GM23338 (cell line): ENCODE measurements at regions not wholly inside any gene's neighbourhood (a gene's known extent, or its start where the extent isn't known, plus 50 kb on each side); places are given as distances from the start of the nearest gene placed in this dataset.

Experiments used
- ATAC-seq: fragments of 200-7000 bp; cut with Tn5 transposase; 3 replicates; pipeline ENCODE4 v1.9.1; 2020
- DNase-seq: peaks from one replicate; pipeline ENCODE4 v3.0.0-alpha.2; 2015; ENCODE audit warnings: low spot score
- H2AFZ ChIP-seq: fragments of 200-600 bp; sonication (generic); 2 replicates; pipeline ENCODE4 v1.8.0; 2016; ENCODE audit warnings: antibody characterized with exemption, mild to moderate bottlenecking, moderate library complexity
- H3F3A ChIP-seq: fragments of 200-600 bp; sonication (generic); replicated peaks from 2 replicates; pipeline ENCODE4 v1.8.0; 2017; ENCODE audit warnings: antibody characterized with exemption, mixed run types, low read depth
- H3K27ac ChIP-seq: fragments of 200-600 bp; sonication (generic); 2 replicates; pipeline ENCODE4 v1.6.1; 2016; ENCODE audit warnings: low read depth
- H3K27me3 ChIP-seq: fragments of 200-600 bp; sonication (generic); 2 replicates; pipeline ENCODE4 v1.8.0; 2016; ENCODE audit warnings: mild to moderate bottlenecking, mixed run types, moderate library complexity; ENCODE audit not compliant: insufficient read depth
- H3K36me3 ChIP-seq: fragments of 200-600 bp; sonication (generic); 2 replicates; pipeline ENCODE4 v1.8.0; 2016; ENCODE audit warnings: mild to moderate bottlenecking; ENCODE audit not compliant: insufficient read depth
- H3K4me1 ChIP-seq: fragments of 200-600 bp; sonication (generic); 2 replicates; pipeline ENCODE4 v1.8.0; 2016; ENCODE audit warnings: mild to moderate bottlenecking, moderate library complexity; ENCODE audit not compliant: insufficient read depth
- H3K4me2 ChIP-seq: fragments of 200-600 bp; sonication (generic); 2 replicates; pipeline ENCODE4 v1.7.1; 2017; ENCODE audit warnings: mixed run types
- H3K4me3 ChIP-seq: fragments of 200-600 bp; sonication (generic); 2 replicates; pipeline ENCODE4 v1.6.1; 2016; ENCODE audit warnings: mixed run types
- H3K79me2 ChIP-seq: fragments of 200-600 bp; sonication (generic); replicated peaks from 2 replicates; pipeline ENCODE4 v1.8.0; 2017; ENCODE audit warnings: mild to moderate bottlenecking; ENCODE audit not compliant: insufficient read depth
- H3K9me2 ChIP-seq: fragments of 200-600 bp; sonication (generic); 2 replicates; pipeline ENCODE4 v1.8.0; 2017; ENCODE audit not compliant: insufficient read depth
- H4K20me1 ChIP-seq: fragments of 200-600 bp; sonication (generic); replicated peaks from 2 replicates; pipeline ENCODE4 v1.8.0; 2017; ENCODE audit warnings: mild to moderate bottlenecking; ENCODE audit not compliant: insufficient read depth
- H3K27ac Mint-ChIP-seq: 2 replicates; pipeline ENCODE4 v1.8.0; 2020; ENCODE audit warnings: inconsistent platforms, mild to moderate bottlenecking, moderate library complexity, mixed read lengths
- H3K27me3 Mint-ChIP-seq: 3 replicates; pipeline ENCODE4 v1.8.0; 2022; ENCODE audit warnings: low read depth, mild to moderate bottlenecking, moderate library complexity, mixed read lengths, inconsistent platforms; ENCODE audit not compliant: insufficient read depth, poor library complexity
- H3K36me3 Mint-ChIP-seq: 3 replicates; pipeline ENCODE4 v1.8.0; 2021; ENCODE audit warnings: low read depth, mild to moderate bottlenecking, inconsistent platforms, moderate library complexity, mixed read lengths
- H3K4me1 Mint-ChIP-seq: 3 replicates; pipeline ENCODE4 v1.8.0; 2020; ENCODE audit warnings: mild to moderate bottlenecking, inconsistent platforms, mixed read lengths
- H3K4me3 Mint-ChIP-seq: 3 replicates; pipeline ENCODE4 v1.8.0; 2021; ENCODE audit warnings: moderate library complexity, mild to moderate bottlenecking, inconsistent platforms, mixed read lengths
- H3K9me3 Mint-ChIP-seq: 3 replicates; pipeline ENCODE4 v1.8.0; 2020; ENCODE audit warnings: moderate library complexity, mild to moderate bottlenecking, inconsistent platforms, mixed read lengths
- CREB1 ChIP-seq: fragments of 250-450 bp; sonication (Bioruptor Pico); IDR thresholded peaks from 2 replicates; pipeline ENCODE4 v1.5.0; 2020; ENCODE audit warnings: low read depth, mild to moderate bottlenecking, moderate library complexity
- EZH2 ChIP-seq: fragments of 200-600 bp; sonication (generic); IDR thresholded peaks from one replicate; pipeline ENCODE4 v1.8.0; 2017; ENCODE audit warnings: antibody characterized with exemption, mild to moderate bottlenecking, low read depth; ENCODE audit not compliant: unreplicated experiment
- EZH2phosphoT487 ChIP-seq: fragments of 200-600 bp; sonication (generic); IDR thresholded peaks from one replicate; pipeline ENCODE4 v1.8.1; 2018; ENCODE audit warnings: antibody characterized with exemption; ENCODE audit not compliant: unreplicated experiment
- JUNB ChIP-seq: IDR thresholded peaks from one replicate; pipeline ENCODE4 v1.6.1; 2016; ENCODE audit warnings: antibody characterized with exemption; ENCODE audit not compliant: unreplicated experiment
- NANOG ChIP-seq: IDR thresholded peaks from 2 replicates; pipeline ENCODE4 v1.6.1; 2016; ENCODE audit warnings: antibody characterized with exemption, borderline replicate concordance
- POLR2AphosphoS5 ChIP-seq: IDR thresholded peaks from 2 replicates; pipeline ENCODE4 v1.6.1; 2016; ENCODE audit warnings: antibody characterized with exemption, low read depth
- REST ChIP-seq: IDR thresholded peaks from one replicate; pipeline ENCODE4 v1.6.1; 2018; ENCODE audit warnings: antibody characterized with exemption; ENCODE audit not compliant: unreplicated experiment
- STAT1 ChIP-seq: IDR thresholded peaks from one replicate; pipeline ENCODE4 v1.6.1; 2016; ENCODE audit warnings: antibody characterized with exemption; ENCODE audit not compliant: unreplicated experiment
- ZNF114 ChIP-seq: fragments of 250-450 bp; sonication (Bioruptor Pico); IDR thresholded peaks from 2 replicates; pipeline ENCODE4 v1.5.0; 2020; ENCODE audit warnings: mild to moderate bottlenecking, moderate library complexity
- ZNF331 ChIP-seq: fragments of 250-450 bp; sonication (Bioruptor Pico); IDR thresholded peaks from 2 replicates; pipeline ENCODE4 v1.5.0; 2020; ENCODE audit warnings: low read depth, mild to moderate bottlenecking, moderate library complexity
- ZNF462 ChIP-seq: fragments of 250-450 bp; sonication (Bioruptor Pico); IDR thresholded peaks from 2 replicates; pipeline ENCODE4 v1.5.0; 2020; ENCODE audit warnings: mild to moderate bottlenecking, moderate library complexity
- TF ChIP-seq, protein P1 (sequence below), 2 experiments: fragments of 200-600 bp in 1 of 2; sonication (generic) in 1 of 2; conservative IDR thresholded peaks; 2 replicates each; pipeline versions ENCODE4 v1.5.1 to v1.6.1; 2016 to 2017; ENCODE audit warnings: antibody characterized with exemption in 2 of 2, low read depth in 2 of 2, mild to moderate bottlenecking in 2 of 2, moderate library complexity in 1 of 2
- TF ChIP-seq, protein P2 (sequence below): IDR thresholded peaks from 2 replicates; pipeline ENCODE4 v1.6.1; 2016; ENCODE audit warnings: antibody characterized with exemption

DNA sequence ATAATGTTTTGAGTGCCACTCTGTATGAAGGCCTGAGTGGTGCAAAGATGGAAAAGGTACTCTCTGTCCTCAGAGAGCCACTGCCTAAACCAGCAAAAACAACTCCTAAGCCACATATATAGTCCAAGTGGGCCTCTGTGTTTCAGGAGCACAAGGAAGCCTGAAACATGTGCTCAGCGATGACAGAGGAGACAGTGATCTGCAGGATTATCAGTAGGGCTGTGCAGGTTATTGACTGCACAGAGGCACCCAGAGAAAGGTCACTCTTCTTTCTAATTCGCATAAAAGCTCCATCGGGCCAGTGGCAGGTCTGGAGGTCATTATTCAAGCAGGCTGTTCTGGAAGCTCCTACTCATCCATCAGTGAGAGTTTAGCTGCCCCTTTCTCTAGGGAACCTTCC lies 361.9 kb downstream of the BCL11B start:
- Histone ChIP-seq H3K79me2 (no peaks in the 10 kb centered on the region), H3K27ac (no peak overlapping the region), H2AFZ (no peak overlapping the region), H3F3A (no peaks in the 10 kb centered on the region), H3K27me3 (no peaks in the 10 kb centered on the region), H3K4me2 (no peak overlapping the region), H3K4me3 (no peak overlapping the region), H3K36me3 (no peaks in the 10 kb centered on the region), H4K20me1 (no peaks in the 10 kb centered on the region), H3K4me1 (peaks cover 16% of the 10 kb centered on the region), H3K9me2 (no peaks in the 10 kb centered on the region)
- DNase-seq (no peak), ATAC-seq (no peak)
- peaks cover 2% of the 10 kb centered on the region for H3K27me3 Mint-ChIP-seq
- H3K27ac Mint-ChIP-seq = no peak overlapping the region
- H3K9me3 Mint-ChIP-seq = no peaks in the 10 kb centered on the region
- TF ChIP-seq JUNB (no peak), POLR2AphosphoS5 (no peak), EZH2 (no peak), CREB1 (CRISPR knock-in tag) (no peak), STAT1 (no peak), ZNF462 (CRISPR knock-in tag) (no peak), ZNF114 (no peak), ZNF331 (no peak), EZH2phosphoT487 (no peak), NANOG (no peak), REST (no peak)
- TF ChIP-seq, protein P1, sequence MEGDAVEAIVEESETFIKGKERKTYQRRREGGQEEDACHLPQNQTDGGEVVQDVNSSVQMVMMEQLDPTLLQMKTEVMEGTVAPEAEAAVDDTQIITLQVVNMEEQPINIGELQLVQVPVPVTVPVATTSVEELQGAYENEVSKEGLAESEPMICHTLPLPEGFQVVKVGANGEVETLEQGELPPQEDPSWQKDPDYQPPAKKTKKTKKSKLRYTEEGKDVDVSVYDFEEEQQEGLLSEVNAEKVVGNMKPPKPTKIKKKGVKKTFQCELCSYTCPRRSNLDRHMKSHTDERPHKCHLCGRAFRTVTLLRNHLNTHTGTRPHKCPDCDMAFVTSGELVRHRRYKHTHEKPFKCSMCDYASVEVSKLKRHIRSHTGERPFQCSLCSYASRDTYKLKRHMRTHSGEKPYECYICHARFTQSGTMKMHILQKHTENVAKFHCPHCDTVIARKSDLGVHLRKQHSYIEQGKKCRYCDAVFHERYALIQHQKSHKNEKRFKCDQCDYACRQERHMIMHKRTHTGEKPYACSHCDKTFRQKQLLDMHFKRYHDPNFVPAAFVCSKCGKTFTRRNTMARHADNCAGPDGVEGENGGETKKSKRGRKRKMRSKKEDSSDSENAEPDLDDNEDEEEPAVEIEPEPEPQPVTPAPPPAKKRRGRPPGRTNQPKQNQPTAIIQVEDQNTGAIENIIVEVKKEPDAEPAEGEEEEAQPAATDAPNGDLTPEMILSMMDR (conservative IDR thresholded peaks at IDR 0.05; ENCODE audit: low read depth in 2 of 2) = no peak
- TF ChIP-seq, protein P2, sequence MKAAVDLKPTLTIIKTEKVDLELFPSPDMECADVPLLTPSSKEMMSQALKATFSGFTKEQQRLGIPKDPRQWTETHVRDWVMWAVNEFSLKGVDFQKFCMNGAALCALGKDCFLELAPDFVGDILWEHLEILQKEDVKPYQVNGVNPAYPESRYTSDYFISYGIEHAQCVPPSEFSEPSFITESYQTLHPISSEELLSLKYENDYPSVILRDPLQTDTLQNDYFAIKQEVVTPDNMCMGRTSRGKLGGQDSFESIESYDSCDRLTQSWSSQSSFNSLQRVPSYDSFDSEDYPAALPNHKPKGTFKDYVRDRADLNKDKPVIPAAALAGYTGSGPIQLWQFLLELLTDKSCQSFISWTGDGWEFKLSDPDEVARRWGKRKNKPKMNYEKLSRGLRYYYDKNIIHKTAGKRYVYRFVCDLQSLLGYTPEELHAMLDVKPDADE = no peak
- H3K4me1 Mint-ChIP-seq = peaks cover 23% of the 10 kb centered on the region
- H3K36me3 Mint-ChIP-seq = no peaks in the 10 kb centered on the region
- H3K4me3 Mint-ChIP-seq = no peak overlapping the region
